GM19328 (cell line): ENCODE measurements at regions not wholly inside any gene's neighbourhood (a gene's known extent, or its start where the extent isn't known, plus 50 kb on each side); places are given as distances from the start of the nearest gene placed in this dataset.

Source experiments
- ATAC-seq: cut with Tn5 transposase; IDR thresholded peaks from one replicate; pipeline ENCODE4 v1.9.1; 2021; ENCODE audit warnings: mild to moderate bottlenecking, moderate library complexity; ENCODE audit not compliant: unreplicated experiment

GRCh38 chr10:29395409-29395808 lies 106.5 kb downstream of the LYZL1 start:
- ATAC-seq, result no peak

- ATAC-seq, result no peak
These were observed 108.4 kb downstream of the LYZL1 start for GRCh38 chr10:29397221-29397620.

GRCh38 chr10:29403208-29403607 lies 114.3 kb downstream of the LYZL1 start:
- ATAC-seq, result no peak

GRCh38 chr10:29407280-29407858 lies 118.5 kb downstream of the LYZL1 start:
- ATAC-seq, result no peak
